Left cardiac atrium (tissue), 4 donors: ENCODE measurements at regions not wholly inside any gene's neighbourhood (a gene's known extent, or its start where the extent isn't known, plus 50 kb on each side); places are given as distances from the start of the nearest gene placed in this dataset.

ENCODE experiments used
- ATAC-seq, 2 donors: fragments of 200-7000 bp; cut with Tn5 transposase; one replicate each; pipeline ENCODE4 v1.9.1; 2020; ENCODE audit warnings: mild to moderate bottlenecking in 2 of 2, moderate library complexity in 2 of 2
- DNase-seq: peaks from one replicate; pipeline ENCODE4 v3.0.0-alpha.2; 2020
- intact Hi-C, 2 donors: fragments of 100-400 bp; cut with DNase I; formaldehyde crosslinking; loops; one replicate each; pipeline versions ENCODE4 v1.14.1 to v1.15.1; 2022 to 2023
- donor health status: DM: no; HTN: yes; CAD: no.
- donor health status: DM: no; HTN: yes; CAD: no; lungs with severe emphysema.
- donor health status: DM: yes; HTN: yes; CAD: no.
- donor health status: Dilated cardiomyopathy.

DNA sequence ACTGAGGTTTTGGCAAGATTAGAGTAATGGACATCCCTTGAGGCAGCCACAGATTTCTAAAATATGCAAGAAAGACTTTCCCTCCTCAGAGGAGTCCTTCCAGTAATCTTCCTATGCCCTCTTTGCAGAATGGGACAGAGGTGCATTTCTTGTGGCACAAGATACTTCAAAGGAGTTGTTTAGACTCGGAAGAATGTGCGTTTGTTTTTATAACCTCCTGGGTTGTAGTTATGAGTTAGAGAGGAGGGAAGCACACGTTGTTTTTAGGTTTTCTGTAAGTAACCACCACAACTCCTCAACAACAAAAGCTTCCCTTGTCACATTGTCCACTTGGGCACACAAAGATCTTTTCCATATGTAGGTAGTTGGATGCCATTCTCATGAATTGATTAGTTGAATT is 78.1 kb upstream of the GLI3 start:
- DNase-seq (no peak), ATAC-seq (no peak)
- intact Hi-C loops, result no loop called here

DNA sequence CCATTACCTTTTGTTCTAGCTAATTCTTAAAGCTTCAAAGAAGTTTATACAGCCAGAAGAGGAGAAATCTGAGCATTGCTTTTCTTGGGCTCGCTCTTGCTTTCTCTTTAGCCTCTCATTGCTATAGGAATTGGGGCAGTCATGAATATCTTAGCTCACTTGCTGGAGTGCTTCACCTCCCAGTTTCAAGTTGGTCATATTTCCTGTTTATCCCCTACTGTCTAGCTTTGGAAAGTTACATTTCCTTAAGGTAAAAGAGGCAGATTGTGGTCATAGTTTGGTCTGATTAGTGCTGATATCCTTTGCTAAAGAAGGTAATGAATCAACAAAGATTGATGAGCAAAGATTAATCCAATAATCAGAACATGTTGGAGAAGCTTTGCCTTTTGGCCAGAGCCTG is 77.7 kb upstream of the GLI3 start:
- no peak for ATAC-seq

DNA sequence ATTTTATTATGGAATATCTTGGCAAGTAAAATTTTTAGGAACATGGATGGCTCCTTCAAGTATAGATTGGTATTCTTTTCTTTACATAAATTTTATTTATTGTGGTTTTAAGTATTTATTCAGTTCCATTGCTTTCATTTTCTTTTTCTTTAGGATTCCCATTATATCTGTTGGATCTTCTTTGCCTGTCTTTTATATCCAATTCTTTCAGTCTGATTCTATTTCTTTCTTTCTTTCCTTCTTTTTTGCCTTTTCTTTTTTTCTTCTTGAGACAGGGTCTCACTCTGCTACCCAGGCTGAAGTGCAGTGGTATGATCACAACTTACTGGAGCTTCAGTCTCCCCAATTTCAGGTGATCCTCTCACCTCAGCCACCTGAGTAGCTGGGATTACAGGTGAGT is 74.2 kb upstream of the GLI3 start:
- intact Hi-C loops, result no loop called here
- ATAC-seq (no peak), DNase-seq (no peak)

More for the DNA sequence above, 77.7 kb upstream of the GLI3 start:
- DNase-seq, result no peak
- intact Hi-C loops, result no loop called here

DNA sequence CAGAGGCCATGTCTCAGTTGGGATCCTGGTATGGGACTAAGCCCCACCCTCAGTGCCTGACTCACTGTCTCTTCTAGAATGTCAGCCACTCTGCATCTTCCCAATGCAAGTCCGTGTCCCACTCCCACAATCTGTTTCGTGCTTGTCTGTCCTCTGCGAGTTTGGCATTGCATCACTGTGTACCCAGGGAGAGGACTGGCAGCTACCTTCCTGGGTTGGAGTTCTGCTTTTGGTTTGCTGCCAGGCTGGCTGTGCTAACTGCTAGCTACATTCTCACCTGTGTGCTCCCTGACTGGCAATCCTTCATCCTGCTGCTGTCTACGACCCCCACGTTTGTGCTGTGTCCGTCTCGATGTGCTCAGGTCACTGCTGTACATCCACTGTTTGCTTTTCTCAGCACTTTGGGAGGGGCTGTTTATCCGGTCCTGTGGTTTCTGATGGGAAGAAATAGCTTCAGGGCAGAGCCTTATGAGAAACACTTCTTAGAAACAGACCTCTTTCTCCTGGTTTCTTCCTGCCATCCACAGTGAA is 56.0 kb upstream of the GLI3 start:
- ATAC-seq (no peak), DNase-seq (no peak)
- intact Hi-C loops, result no loop called here

DNA sequence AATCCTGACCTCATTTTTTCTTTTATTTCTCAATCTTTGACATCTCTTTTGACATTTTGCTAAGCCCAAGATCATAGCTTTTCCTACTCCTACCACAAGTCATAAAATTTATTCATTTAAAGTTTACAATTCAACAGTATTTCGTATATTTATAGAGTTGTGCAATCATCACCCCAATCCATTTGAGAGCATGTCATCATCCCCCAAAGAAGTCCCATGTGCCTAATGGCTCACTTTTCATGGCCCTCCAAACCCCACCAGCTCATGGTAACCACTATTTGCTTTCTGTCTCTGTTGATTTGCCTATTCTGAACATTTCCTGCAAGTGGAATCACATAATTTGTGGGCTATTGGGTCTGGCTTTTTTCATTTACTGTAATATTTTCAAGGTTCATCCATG is 52.5 kb upstream of the GLI3 start:
- no peak for ATAC-seq
- intact Hi-C loops, result no loop called here
- DNase-seq, result no peak
